ENCODE measurements at regions not wholly inside any gene's neighbourhood (a gene's known extent, or its start where the extent isn't known, plus 50 kb on each side); places are given as distances from the start of the nearest gene placed in this dataset.

DNA sequence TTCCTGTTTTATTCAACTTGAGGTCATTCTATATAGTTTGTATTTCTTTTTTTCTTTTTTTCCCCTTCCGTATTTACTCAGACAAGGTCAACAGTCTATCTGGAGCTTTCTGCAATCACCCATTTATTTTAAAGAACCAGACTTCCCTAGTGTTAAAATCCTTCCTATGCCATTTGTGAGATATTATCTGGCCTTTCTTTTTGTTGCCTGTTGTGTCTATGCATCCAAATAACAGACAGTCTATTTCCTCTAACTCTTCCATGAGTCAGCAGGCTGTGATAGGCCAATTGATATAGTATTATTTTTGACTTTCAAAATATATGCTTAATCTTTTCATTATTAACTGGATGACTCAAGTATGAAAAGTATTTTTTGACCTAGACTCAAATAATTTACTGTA is 291.2 kb upstream of the PTPRD start:
- H3K36me3 ChIP-seq (replicated peaks in 1 of 2) = no peaks in the 10 kb centered on the region
- WGBS, 4 donors = 5 to 30% (median 20%) methylated on average over 1 of the region's 1 CpG
- intact Hi-C loops (cut with DNase I) = no loop called here
- H3K27ac ChIP-seq = no peak overlapping the region
- no peaks in the 10 kb centered on the region for H3K27me3 ChIP-seq
- TF ChIP-seq, protein P1, sequence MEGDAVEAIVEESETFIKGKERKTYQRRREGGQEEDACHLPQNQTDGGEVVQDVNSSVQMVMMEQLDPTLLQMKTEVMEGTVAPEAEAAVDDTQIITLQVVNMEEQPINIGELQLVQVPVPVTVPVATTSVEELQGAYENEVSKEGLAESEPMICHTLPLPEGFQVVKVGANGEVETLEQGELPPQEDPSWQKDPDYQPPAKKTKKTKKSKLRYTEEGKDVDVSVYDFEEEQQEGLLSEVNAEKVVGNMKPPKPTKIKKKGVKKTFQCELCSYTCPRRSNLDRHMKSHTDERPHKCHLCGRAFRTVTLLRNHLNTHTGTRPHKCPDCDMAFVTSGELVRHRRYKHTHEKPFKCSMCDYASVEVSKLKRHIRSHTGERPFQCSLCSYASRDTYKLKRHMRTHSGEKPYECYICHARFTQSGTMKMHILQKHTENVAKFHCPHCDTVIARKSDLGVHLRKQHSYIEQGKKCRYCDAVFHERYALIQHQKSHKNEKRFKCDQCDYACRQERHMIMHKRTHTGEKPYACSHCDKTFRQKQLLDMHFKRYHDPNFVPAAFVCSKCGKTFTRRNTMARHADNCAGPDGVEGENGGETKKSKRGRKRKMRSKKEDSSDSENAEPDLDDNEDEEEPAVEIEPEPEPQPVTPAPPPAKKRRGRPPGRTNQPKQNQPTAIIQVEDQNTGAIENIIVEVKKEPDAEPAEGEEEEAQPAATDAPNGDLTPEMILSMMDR (IDR thresholded peaks at IDR 0.05) = no peak
- no peak overlapping the region for H3K4me3 ChIP-seq
- H3K9me3 ChIP-seq (replicated peaks in 1 of 3) = no peaks in the 10 kb centered on the region
- no peak for DNase-seq
- no peaks in the 10 kb centered on the region for H3K4me1 ChIP-seq (replicated peaks in 1 of 2)

DNA sequence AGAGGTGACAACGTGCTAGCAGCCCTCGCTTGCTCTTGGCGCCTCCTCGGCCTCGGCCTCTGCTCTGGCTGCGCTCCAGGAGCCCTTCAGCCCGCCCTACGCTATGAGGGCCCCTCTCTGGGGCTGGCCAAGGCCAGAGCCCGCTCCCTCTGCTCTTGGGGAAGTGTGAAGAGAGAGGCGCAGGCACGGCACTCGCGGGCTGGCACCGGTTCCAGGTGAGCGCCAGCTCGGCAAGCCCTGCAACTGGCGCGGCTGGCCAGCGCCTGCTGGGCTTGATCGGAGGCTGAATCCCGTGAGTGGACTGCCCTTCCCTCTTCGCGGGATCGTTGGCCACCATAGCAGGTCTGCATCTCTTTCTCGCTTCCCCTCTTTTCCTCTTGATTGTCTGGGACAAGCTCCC is 298.0 kb upstream of the PTPRD start:
- intact Hi-C loops (cut with DNase I) = no loop called here
- 78 to 95% (median 91%) methylated on average over 16 to 25 of the region's 25 CpGs for WGBS, 4 donors

GRCh38 chr9:10911373-10911772 is 298.6 kb upstream of the PTPRD start:
- 63 to 85% (median 83%) methylated on average over 6 of the region's 6 CpGs for WGBS, 4 donors
- intact Hi-C loops (cut with DNase I) = no loop called here
- H3K4me1 ChIP-seq (replicated peaks in 1 of 2) = no peaks in the 10 kb centered on the region
- no peak overlapping the region for H3K27ac ChIP-seq
- TF ChIP-seq, protein P1 (IDR thresholded peaks at IDR 0.05) = no peak
- TF ChIP-seq POLR2A (IDR thresholded peaks at IDR 0.05) = no peak
- H3K27me3 ChIP-seq = no peaks in the 10 kb centered on the region
- DNase-seq = no peak
- H3K4me3 ChIP-seq = no peak overlapping the region
- H3K9me3 ChIP-seq (replicated peaks in 1 of 3) = no peaks in the 10 kb centered on the region
- no peaks in the 10 kb centered on the region for H3K36me3 ChIP-seq (replicated peaks in 1 of 2)

More for the DNA sequence above, 298.0 kb upstream of the PTPRD start:
- Histone ChIP-seq H3K4me1 (replicated peaks in 1 of 2) (no peaks in the 10 kb centered on the region), H3K4me3 (no peak overlapping the region), H3K36me3 (replicated peaks in 1 of 2) (no peaks in the 10 kb centered on the region), H3K27ac (no peak overlapping the region), H3K9me3 (replicated peaks in 1 of 3) (no peaks in the 10 kb centered on the region), H3K27me3 (no peaks in the 10 kb centered on the region)
- TF ChIP-seq, protein P1 (IDR thresholded peaks at IDR 0.05) = no peak
- TF ChIP-seq POLR2A (IDR thresholded peaks at IDR 0.05) = no peak
- DNase-seq = no peak

DNA sequence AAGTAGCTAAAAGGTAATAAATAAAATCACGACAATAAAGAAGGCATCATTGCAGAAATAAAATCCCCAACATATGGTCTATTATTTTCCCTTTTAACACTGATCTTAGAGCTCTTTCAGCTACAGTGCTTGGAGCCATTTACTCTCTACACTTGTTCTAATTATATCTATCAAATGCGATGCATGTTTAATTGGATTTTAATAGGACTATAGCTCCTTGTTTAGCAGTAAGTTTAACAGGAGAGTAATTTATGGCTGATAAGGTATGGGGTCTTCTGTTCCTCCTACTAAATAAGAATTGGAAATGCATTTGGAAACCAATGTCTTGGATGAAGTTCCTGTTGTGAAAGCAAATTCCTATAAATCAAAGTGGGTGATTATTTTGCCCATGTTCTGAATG is 304.2 kb upstream of the PTPRD start:
- Histone ChIP-seq H3K27me3 (no peaks in the 10 kb centered on the region), H3K9me3 (replicated peaks in 1 of 3) (no peaks in the 10 kb centered on the region), H3K36me3 (replicated peaks in 1 of 2) (no peaks in the 10 kb centered on the region), H3K27ac (no peak overlapping the region), H3K4me1 (replicated peaks in 1 of 2) (no peaks in the 10 kb centered on the region), H3K4me3 (no peak overlapping the region)
- intact Hi-C loops (cut with DNase I) = no loop called here
- no peak for DNase-seq
- 74 to 84% (median 77%) methylated on average over 2 of the region's 2 CpGs for WGBS, 4 donors
- TF ChIP-seq, protein P1 (IDR thresholded peaks at IDR 0.05) = no peak
- no peak for TF ChIP-seq POLR2A (IDR thresholded peaks at IDR 0.05)
